ENCODE measurements at regions not wholly inside any gene's neighbourhood (a gene's known extent, or its start where the extent isn't known, plus 50 kb on each side); places are given as distances from the start of the nearest gene placed in this dataset.
"Not testable (repeated sequence)": the region's sequence is repeated elsewhere in the genome, so short reads cannot be mapped to it uniquely, and the experiment has no call there.

DNA sequence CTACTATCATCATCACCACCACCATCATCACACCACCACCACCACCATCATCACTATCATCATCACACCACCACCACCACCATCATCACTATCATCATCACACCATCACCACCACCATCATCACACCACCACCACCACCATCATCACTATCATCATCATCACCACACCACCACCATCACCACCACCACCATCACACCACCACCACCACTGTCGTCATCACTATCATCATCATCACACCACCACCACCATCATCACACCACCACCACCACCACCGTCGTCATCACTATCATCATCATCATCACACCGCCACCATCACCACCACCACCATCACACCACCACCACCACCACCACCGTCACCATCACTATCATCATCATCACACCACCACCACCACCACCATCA lies 100.1 kb downstream of the BUB3 start:
- TF ChIP-seq TAF1 (IDR thresholded peaks at IDR 0.05; ENCODE audit: low read depth, low read length); POLR2A (IDR thresholded peaks at IDR 0.05; ENCODE audit: low read depth, low read length); POLR2AphosphoS5 (IDR thresholded peaks at IDR 0.05; ENCODE audit: low read depth, low read length); POU2F2 (IDR thresholded peaks at IDR 0.05; ENCODE audit: low read depth, low read length); SPI1 (IDR thresholded peaks at IDR 0.05; ENCODE audit: low read depth, low read length); PAX5 (IDR thresholded peaks at IDR 0.05; ENCODE audit: insufficient read depth, low read length, severe bottlenecking): not testable (repeated sequence)
